Thyroid gland (tissue), 4 donors: ENCODE measurements at regions not wholly inside any gene's neighbourhood (a gene's known extent, or its start where the extent isn't known, plus 50 kb on each side); places are given as distances from the start of the nearest gene placed in this dataset.

Experiments used
- CTCF ChIP-seq, 6 experiments: fragments of 200-600 bp in 3 of 6; fragments of 450-650 bp in 3 of 6; sonication (generic) in 3 of 6; IDR thresholded peaks; one replicate each; pipeline ENCODE4 v1.5.1; 2016 to 2019; ENCODE audit warnings: antibody characterized with exemption in 6 of 6, mild to moderate bottlenecking in 2 of 6, inconsistent platforms in 1 of 6, moderate library complexity in 1 of 6
- POLR2A ChIP-seq, 2 donors: fragments of 450-650 bp; IDR thresholded peaks; one replicate each; pipeline ENCODE4 v1.6.1; 2017; ENCODE audit warnings: antibody characterized with exemption in 2 of 2, mild to moderate bottlenecking in 2 of 2, moderate library complexity in 1 of 2

DNA sequence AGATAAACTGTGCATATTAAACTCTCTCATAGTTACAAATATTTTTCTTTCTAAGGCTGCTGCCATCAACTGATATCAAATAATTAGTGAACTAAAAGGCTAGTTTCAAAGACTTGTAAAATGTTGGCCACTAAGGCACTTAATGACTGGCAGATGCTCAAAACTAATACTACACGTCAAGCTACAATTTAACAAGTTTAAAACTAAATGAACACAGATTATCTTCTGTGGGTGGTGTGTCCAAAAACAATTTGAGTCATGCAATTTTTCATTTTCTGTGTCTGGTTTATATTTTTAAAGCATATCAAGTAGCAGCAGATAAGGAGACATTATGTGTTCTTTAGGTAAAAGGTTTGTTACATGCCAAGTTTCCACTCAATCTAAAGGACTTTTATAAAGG is 665.1 kb downstream of the EFNA5 start:
- no peak for TF ChIP-seq CTCF (IDR thresholded peaks at IDR 0.05)
- TF ChIP-seq POLR2A (IDR thresholded peaks at IDR 0.05) = no peak
